ENCODE measurements at regions not wholly inside any gene's neighbourhood (a gene's known extent, or its start where the extent isn't known, plus 50 kb on each side); places are given as distances from the start of the nearest gene placed in this dataset.

GRCh38 chr13:22118158-22118557, 447.3 kb downstream of the FGF9 start:
- 93 to 100% methylated on average over 1 to 3 of the region's 3 CpGs for WGBS, 2 experiments (ENCODE audit: insufficient coverage in 1 of 2, insufficient read length in 1 of 2)
- H3K27ac ChIP-seq (ENCODE audit: low read depth, low read length), result no peak overlapping the region
- no peaks in the 10 kb centered on the region for H3K9me3 ChIP-seq (ENCODE audit: control insufficient read depth, low read length)
- Mint-ChIP-seq H3K4me3 (no peak overlapping the region), H3K27me3 (ENCODE audit: insufficient read depth) (no peaks in the 10 kb centered on the region), H3K4me1 (no peaks in the 10 kb centered on the region), H3K36me3 (ENCODE audit: low read depth) (no peaks in the 10 kb centered on the region), H3K27ac (no peak overlapping the region), H3K9me3 (no peaks in the 10 kb centered on the region)
- no peaks in the 10 kb centered on the region for H3K27me3 ChIP-seq (ENCODE audit: control insufficient read depth, insufficient read depth, low read length, poor library complexity, severe bottlenecking)
- no peak overlapping the region for H3K9ac ChIP-seq (ENCODE audit: extremely low read depth, low read length, poor library complexity, severe bottlenecking)
- no peaks in the 10 kb centered on the region for H3K4me1 ChIP-seq (ENCODE audit: control insufficient read depth, insufficient read depth, low read length)
- no peak overlapping the region for H3K4me3 ChIP-seq (ENCODE audit: low read length)
- DNase-seq, result no peak
- no peak for TF ChIP-seq CTCF (conservative IDR thresholded peaks at IDR 0.05)
- no peaks in the 10 kb centered on the region for H3K36me3 ChIP-seq (ENCODE audit: control insufficient read depth, insufficient read depth, low read length)

- H3K4me3 Mint-ChIP-seq, result no peak overlapping the region
- H3K4me1 Mint-ChIP-seq, result no peaks in the 10 kb centered on the region
- no peak overlapping the region for H3K27ac ChIP-seq (ENCODE audit: low read depth, low read length)
- H3K27me3 Mint-ChIP-seq (ENCODE audit: insufficient read depth), result no peaks in the 10 kb centered on the region
- no peaks in the 10 kb centered on the region for H3K9me3 ChIP-seq (ENCODE audit: control insufficient read depth, low read length)
- WGBS, 2 experiments (ENCODE audit: insufficient coverage in 1 of 2, insufficient read length in 1 of 2), result 92 to 93% methylated on average over 6 to 7 of the region's 7 CpGs
- H3K36me3 ChIP-seq (ENCODE audit: control insufficient read depth, insufficient read depth, low read length), result no peaks in the 10 kb centered on the region
- no peak for DNase-seq
- H3K27ac Mint-ChIP-seq, result no peak overlapping the region
- H3K27me3 ChIP-seq (ENCODE audit: control insufficient read depth, insufficient read depth, low read length, poor library complexity, severe bottlenecking), result no peaks in the 10 kb centered on the region
- H3K4me1 ChIP-seq (ENCODE audit: control insufficient read depth, insufficient read depth, low read length), result no peaks in the 10 kb centered on the region
- no peaks in the 10 kb centered on the region for H3K9me3 Mint-ChIP-seq
- no peaks in the 10 kb centered on the region for H3K36me3 Mint-ChIP-seq (ENCODE audit: low read depth)
- no peak for TF ChIP-seq CTCF (conservative IDR thresholded peaks at IDR 0.05)
- H3K4me3 ChIP-seq (ENCODE audit: low read length), result no peak overlapping the region
- H3K9ac ChIP-seq (ENCODE audit: extremely low read depth, low read length, poor library complexity, severe bottlenecking), result no peak overlapping the region
These were observed 449.8 kb downstream of the FGF9 start for GRCh38 chr13:22120646-22121045.

- no peak overlapping the region for H3K4me3 ChIP-seq (ENCODE audit: low read length)
- no peak overlapping the region for H3K4me3 Mint-ChIP-seq
- WGBS, 2 experiments (ENCODE audit: insufficient coverage in 1 of 2, insufficient read length in 1 of 2), result 79 to 82% methylated on average over 8 to 10 of the region's 10 CpGs
These were observed 450.4 kb downstream of the FGF9 start for GRCh38 chr13:22121146-22121739.

More at GRCh38 chr13:22121146-22121739, 450.4 kb downstream of the FGF9 start:
- no peaks in the 10 kb centered on the region for H3K9me3 ChIP-seq (ENCODE audit: control insufficient read depth, low read length)
- Mint-ChIP-seq H3K9me3 (no peaks in the 10 kb centered on the region), H3K27me3 (ENCODE audit: insufficient read depth) (no peaks in the 10 kb centered on the region), H3K36me3 (ENCODE audit: low read depth) (no peaks in the 10 kb centered on the region), H3K4me1 (no peaks in the 10 kb centered on the region), H3K27ac (no peak overlapping the region)
- no peak for TF ChIP-seq CTCF (conservative IDR thresholded peaks at IDR 0.05)
- DNase-seq, result no peak
- no peaks in the 10 kb centered on the region for H3K27me3 ChIP-seq (ENCODE audit: control insufficient read depth, insufficient read depth, low read length, poor library complexity, severe bottlenecking)
- no peak overlapping the region for H3K27ac ChIP-seq (ENCODE audit: low read depth, low read length)
- no peaks in the 10 kb centered on the region for H3K4me1 ChIP-seq (ENCODE audit: control insufficient read depth, insufficient read depth, low read length)
- H3K36me3 ChIP-seq (ENCODE audit: control insufficient read depth, insufficient read depth, low read length), result no peaks in the 10 kb centered on the region
- H3K9ac ChIP-seq (ENCODE audit: extremely low read depth, low read length, poor library complexity, severe bottlenecking), result no peak overlapping the region
